HG03520 (cell line): ENCODE measurements at regions not wholly inside any gene's neighbourhood (a gene's known extent, or its start where the extent isn't known, plus 50 kb on each side); places are given as distances from the start of the nearest gene placed in this dataset.

Experiments
- ATAC-seq: cut with Tn5 transposase; IDR thresholded peaks from one replicate; pipeline ENCODE4 v1.9.1; 2021; ENCODE audit warnings: mild to moderate bottlenecking, moderate library complexity; ENCODE audit not compliant: unreplicated experiment

DNA sequence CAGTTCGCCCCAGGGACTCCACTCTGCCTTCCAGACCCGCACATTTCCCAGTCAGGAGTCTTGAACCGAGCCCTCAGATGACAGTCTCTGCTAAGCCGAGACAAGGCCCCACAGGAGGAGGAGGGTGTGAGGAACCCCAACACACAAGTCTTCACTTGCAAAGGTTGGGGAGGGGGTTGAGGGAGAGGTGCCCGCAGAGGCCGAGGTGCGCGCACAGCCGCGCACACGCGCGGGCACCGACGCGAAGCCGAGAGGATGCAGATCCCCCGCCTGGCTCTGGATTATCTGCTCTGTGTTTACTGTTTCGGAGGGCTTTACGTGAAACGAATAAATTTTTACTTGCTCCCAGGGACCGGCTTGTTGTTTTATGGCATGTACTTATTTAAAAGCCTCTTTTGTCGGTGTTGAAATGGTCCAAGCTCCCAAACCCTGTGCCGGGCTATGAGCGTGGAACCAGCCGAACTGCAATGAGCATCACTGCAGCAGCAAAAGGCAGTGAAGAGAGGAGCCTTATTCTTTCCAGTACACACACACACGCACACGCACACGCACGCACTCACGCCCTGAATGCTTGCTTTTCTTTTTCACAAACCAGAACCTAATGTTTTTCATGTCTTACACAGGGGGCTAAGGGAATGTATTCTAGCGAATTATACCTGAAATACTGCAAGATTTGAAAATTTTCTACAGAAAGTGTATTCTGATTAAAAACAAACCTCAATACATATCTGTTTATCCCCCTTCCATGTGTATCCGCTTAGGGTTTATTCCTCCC, 297.7 kb downstream of the PARP8 start:
- no peak for ATAC-seq

GRCh38 chr5:50964746-50965653, 298.6 kb downstream of the PARP8 start:
- ATAC-seq: no peak

DNA sequence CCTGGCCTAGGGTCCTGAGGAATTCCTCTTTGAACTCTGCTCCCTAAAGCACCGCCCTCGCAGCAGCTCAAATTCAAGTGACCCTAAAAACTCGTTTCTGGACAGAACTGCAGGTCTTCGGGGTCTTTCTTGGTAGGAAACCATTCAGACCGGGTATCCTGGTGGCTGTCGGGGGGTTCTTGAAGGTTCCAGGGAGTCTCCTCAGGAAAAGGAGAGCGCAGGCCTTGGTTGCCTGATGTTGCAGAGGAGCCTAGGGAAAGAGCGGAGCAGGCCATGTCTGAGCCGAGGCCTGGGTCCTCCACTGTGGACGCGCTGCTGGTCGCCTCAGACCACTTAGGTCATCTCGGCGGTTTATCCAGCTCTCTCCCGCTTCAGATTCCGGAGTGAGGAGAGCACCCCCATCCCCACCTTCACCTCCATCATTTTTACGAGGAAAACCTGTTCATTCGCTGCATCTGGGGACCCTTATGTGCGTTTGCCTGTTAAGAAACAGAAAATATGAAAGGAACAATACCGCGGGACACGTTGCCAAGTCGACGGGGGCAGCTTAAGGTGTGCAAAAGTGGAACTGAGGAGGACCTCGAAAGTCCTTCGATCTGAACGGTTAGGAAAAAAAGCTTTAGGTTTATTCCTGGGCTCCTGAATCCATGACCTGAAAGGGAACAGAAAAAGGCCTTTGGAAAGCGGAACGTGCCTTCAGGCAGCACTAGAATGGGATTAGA, 299.4 kb downstream of the PARP8 start:
- no peak for ATAC-seq

DNA sequence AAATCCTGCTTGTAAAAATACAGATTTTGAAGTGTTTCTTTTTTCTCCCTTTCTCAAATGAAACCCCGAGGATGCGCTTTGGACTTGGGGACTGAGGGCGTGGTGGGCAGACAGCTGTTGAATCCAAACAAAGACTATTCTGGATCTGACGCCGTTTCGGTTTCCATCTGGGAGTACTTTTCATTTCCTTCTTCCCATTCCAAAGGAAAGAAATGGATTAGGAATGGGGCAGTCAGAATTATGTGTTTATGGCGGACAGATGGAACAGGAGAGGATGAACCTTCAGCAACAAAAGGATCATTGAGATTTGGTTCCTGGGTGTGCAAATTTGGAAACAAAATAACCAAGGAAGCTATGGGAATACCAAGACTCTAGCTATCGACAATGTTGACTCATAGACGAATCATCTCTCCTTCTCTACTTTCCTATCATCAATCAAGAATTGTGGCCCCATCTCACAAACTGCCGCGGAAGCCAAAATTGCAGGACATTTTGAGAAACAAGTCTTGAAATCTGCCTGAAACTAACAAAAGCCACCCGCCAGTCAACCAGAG, 300.6 kb downstream of the PARP8 start:
- no peak for ATAC-seq

DNA sequence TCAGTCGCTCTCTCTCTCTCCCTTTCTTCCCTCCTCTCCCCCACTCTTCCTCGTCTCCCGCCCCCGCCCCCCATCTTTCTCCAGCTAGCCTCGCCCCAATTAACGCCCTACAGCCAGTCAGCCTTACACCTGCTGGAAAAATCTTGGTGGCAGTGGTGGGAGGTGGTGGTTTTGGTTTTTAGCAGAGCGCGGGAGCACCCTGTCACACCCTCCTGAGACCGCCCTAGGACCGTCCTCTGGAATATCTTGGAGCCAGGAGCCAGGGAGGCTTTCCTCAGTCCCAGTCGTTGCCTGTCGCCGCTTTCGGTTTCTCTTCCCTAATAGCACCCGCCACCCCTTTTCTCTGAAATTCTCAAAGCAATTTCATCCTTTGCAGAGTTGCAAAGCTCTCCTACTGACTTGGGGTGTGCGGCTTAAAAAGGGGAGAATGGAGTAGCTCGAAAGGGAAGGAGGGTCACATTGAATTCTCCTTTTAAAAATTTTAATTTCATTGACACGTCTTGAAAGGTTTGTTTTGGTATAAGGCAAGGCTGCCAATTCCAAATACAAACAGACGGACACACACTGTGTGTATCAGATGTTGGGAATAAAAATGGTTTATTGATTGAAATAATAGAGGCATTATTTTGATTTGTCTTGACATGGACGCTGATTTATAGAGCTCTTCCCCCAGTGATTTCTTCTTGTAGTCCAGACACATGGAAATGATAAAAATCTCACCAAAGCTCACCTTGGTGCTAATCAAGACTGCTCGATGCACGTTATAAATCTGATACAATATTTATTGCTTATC, 301.3 kb downstream of the PARP8 start:
- no peak for ATAC-seq

- no peak for ATAC-seq
Observed at GRCh38 chr5:50968356-50969149, 302.1 kb downstream of the PARP8 start.

DNA sequence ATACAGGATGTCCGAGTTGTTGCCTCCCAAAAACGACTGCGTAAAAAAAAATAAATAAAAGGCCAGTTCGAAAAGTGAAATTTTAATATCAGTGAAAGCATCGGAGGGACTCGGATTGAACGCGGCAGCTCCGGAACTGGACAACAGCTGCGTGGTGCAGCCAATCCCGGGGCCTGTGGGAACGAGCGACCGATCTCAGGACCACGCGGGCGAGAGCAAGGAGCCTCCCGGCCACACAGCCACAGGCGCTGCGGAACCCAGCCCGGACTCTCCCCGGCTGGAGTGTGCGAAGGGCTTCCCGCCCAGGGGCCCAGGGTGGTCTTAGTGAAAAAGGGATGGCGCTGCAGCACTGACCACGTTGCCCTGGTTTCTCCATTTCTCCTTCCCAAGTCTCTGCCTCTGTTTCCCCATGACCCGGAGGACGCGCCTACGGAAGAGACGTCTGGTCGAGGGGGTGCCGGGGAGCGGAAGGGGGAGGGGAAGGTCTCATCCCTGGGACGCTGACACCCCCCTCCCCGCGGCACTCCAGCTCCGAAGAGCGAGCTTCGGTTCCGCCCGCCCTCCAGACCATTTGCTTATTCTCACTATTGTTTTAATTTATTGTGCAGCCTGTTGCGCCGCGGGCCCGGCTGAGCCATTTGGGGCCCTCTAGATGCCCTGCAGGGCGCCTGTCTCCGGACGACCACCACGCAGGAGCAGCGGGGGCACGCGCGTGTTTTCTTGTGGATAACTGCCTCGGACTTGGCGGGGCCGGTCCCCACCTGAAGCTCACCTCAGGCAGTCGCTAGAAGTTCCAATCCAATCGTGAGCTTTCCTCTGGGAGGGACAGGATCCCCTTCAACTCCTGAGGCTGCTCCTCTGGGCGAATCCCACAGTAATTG, 303.0 kb downstream of the PARP8 start:
- no peak for ATAC-seq

DNA sequence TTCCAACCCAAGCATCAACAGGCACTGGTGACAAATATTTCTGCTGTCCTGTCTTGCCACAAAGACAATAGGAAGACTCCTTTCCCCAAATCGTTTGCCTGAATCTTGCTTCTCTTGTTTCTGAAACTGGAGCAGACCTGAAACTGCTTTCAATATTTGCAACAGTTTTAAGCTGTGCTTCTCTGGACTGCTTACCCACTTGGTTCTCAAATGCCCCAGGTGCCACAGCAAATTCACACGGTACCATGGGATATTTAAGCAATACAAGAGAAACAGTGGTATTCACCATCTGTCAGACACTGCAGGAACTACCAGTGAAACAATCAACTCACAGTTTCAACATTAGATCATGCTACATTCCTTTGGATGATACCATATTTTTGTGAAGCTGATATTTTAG, 309.4 kb downstream of the PARP8 start:
- no peak for ATAC-seq

DNA sequence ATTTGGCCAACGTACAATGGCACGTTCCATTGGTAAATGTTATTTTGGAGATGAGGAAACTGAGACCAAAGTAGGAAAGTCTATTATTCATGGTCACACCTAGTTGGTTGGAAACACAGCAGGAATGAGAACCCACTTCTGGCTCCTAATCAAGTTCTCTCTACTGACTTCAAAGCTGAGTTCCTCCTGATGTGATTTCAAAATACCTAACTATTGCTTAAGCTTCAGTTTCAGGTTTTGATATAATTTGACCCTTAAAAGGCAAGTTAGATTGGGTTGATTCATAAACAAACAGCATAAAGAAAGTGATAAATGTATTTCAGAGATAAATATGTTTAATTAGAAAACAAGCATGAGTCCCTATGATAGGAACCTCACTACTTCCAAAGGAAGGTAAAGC, 312.5 kb downstream of the PARP8 start:
- no peak for ATAC-seq

DNA sequence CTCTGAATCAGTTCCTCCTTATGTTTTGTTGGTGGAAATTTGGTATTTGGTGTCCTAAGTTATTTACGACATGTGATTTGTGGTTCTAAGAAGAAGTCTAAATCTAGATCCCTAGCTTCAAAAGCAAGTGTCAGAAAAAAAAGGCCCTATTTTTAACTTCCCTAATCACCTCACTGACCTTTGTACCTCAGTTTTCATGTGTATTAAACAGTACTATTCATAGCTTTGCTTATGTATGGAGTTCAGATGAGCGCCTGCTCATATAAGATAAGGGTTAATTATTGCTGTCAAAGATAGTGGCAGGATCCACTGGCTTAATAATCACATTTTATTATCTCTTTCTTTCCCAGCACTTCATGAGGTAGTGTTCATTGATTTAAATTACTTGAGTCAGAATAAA, 318.2 kb downstream of the PARP8 start:
- ATAC-seq: no peak

- no peak for ATAC-seq
Observed at GRCh38 chr5:50990296-50990924, 324.0 kb downstream of the PARP8 start.

- no peak for ATAC-seq
Observed at GRCh38 chr5:50995285-50995942, 329.0 kb downstream of the PARP8 start.

DNA sequence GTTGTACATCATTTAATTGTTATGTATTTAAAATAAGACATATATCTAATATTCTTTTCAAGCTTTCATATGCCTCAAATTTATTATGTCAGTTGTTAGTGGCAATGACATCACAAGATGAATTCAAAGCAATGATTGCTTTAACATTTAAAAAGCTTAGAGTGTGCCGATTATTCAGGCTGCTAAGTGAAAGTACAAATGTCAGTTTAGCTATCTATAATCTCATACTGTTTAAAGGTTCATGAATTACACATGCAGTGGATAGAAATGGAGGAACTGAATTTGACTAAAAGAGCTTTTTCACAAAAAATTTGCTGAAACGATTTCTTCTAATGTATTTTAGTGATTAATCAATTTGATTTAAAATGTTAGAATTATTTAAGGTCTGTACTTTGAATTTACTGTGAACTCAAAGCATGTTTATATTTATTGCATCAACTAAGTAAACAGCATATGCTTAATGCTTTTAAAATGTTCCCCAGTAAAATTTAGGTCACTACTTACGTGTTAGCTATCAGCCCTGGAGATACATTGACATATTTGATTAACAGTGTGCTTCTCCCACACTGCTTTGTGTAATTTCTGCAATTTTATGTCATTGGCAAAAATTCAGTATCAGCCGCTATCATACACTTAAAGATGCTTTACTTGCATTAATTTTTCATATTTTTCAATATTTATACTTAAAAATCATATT, 334.9 kb downstream of the PARP8 start:
- ATAC-seq: no peak

DNA sequence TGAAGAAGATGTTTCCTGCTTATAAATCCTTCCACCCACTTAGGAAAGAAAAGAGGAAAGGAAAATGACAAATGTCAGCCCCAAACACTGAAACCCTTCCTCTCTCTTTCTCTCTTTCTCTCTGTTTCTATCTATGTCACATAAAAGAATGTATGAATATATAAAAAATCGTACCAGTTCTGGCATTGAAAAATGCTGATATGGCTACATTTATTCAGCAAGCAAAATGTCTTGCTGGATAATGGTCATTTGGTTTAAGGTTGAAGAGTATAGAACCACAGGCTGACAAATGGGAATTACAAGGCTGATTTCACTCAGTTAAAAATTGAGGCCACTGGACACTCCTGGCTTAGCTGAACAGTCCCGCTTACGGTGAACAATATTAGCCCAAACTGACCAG, 335.9 kb downstream of the PARP8 start:
- ATAC-seq: no peak

- no peak for ATAC-seq
Observed at GRCh38 chr5:51013036-51013435, 346.6 kb downstream of the PARP8 start.

DNA sequence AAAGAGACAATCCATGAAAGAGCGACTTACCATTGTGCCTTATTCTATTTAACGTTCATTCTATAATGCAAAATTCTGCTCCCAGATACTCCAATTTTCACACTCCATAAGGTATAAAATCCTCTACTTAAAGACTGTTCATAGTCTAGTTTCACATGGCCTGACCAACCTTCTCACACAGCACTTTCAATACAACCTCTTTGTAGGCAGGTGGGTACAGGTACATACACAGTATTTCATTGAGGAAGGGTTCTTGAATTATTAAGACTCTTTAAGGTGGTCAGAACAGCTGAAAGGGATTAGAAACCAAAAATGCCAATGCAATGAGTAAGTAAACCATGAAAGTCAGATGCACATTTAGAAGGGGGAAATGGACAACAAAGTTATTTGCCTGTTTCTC, 352.0 kb downstream of the PARP8 start:
- ATAC-seq: no peak

DNA sequence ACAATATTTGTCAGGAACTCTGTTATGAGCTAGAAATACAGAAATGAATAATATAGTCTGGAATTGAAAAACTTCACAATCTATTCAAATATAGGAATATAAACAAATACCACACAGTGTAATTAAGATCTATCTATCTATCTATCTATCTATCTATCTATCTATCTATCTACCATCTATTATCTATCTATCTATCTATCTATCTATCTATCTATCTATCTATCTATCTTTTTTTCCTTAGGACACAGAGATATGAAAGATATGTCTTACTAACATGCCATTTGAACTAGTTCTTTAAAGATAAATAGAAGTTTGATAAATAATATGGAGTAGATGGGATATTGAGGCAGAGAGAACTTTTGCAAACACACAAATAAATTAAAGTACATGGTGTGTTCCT, 357.8 kb downstream of the PARP8 start:
- no peak for ATAC-seq
